ENCODE measurements at regions not wholly inside any gene's neighbourhood (a gene's known extent, or its start where the extent isn't known, plus 50 kb on each side); places are given as distances from the start of the nearest gene placed in this dataset.

DNA sequence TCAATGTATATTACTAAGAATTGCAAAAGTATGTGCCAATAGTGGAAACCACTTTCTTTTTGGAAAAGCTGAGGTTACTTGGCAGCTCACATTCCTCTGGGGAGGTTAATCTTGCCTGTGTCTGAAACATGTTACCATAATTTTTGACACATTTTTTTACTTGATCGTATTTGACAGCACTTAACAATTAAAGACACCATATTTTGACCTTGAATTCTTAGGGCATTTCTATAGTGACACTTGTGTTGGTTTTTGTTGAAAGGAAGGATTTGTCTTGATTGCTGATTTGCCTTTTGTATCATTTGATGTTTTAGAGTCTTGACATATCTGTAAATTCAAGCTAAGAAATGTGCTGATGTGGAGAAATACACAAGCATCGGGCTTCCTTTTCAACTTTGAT lies 2135.5 kb downstream of the PCDH7 start:
- Histone ChIP-seq H3K56ac (replicated peaks; ENCODE audit: insufficient read length, low read depth, low read length) (no peak overlapping the region), H2BK15ac (ENCODE audit: low read length) (no peak overlapping the region), H3K4ac (replicated peaks; ENCODE audit: insufficient read length, low read depth, low read length) (no peak overlapping the region), H3K27ac (ENCODE audit: low read depth, low read length) (no peak overlapping the region), H3K4me2 (ENCODE audit: insufficient read depth in 1 of 2, low read depth in 2 of 2, low read length in 2 of 2) (no peak overlapping the region), H4K5ac (ENCODE audit: insufficient read length, low read depth, low read length) (no peak overlapping the region), H2BK120ac (replicated peaks; ENCODE audit: low read depth, low read length) (no peak overlapping the region), H3K4me3 (ENCODE audit: extremely low read depth in 1 of 4, insufficient read depth in 2 of 4, low read depth in 3 of 4, low read length in 4 of 4) (no peak overlapping the region), H4K20me1 (replicated peaks in 1 of 2; ENCODE audit: control insufficient read depth in 1 of 2, insufficient read depth in 2 of 2, low read length in 2 of 2) (no peaks in the 10 kb centered on the region), H2BK12ac (ENCODE audit: low read depth, low read length) (no peak overlapping the region), H3K27me3 (replicated peaks in 1 of 4; ENCODE audit: control insufficient read depth in 3 of 4, extremely low read depth in 1 of 4, insufficient read depth in 3 of 4, low read length in 3 of 4) (no peaks in the 10 kb centered on the region), H3K23me2 (ENCODE audit: low read depth, low read length) (no peaks in the 10 kb centered on the region), H3K79me1 (ENCODE audit: low read depth, low read length) (no peaks in the 10 kb centered on the region), H3K36me3 (ENCODE audit: control insufficient read depth in 2 of 4, insufficient read depth in 4 of 4, low read length in 3 of 4) (no peaks in the 10 kb centered on the region), H3K4me1 (replicated peaks in 1 of 4; ENCODE audit: control insufficient read depth in 3 of 4, insufficient read depth in 4 of 4, low read length in 3 of 4) (no peaks in the 10 kb centered on the region), H2AFZ (ENCODE audit: low read length) (no peak overlapping the region; the same call in 1 of the 2 replicates), H3K14ac (ENCODE audit: insufficient read length) (no peak overlapping the region), H3K18ac (ENCODE audit: extremely low read depth, low read length) (no peak overlapping the region), H3K23ac (ENCODE audit: insufficient read length) (no peak overlapping the region), H2BK5ac (ENCODE audit: low read depth, low read length) (no peak overlapping the region), H3K9me3 (ENCODE audit: insufficient read depth in 2 of 2, low read depth in 1 of 2, low read length in 1 of 2) (no peaks in the 10 kb centered on the region; a peak in 1 of 4 replicates), H2AK5ac (ENCODE audit: low read depth, low read length) (no peak overlapping the region), H3K9ac (replicated peaks in 1 of 4; ENCODE audit: extremely low read depth in 1 of 4, low read depth in 3 of 4, low read length in 3 of 4) (no peak overlapping the region), H3K79me2 (ENCODE audit: control insufficient read depth in 1 of 2, insufficient read depth in 2 of 2, low read length in 2 of 2) (no peaks in the 10 kb centered on the region), H4K91ac (replicated peaks; ENCODE audit: insufficient read length, low read length) (no peak overlapping the region), H4K8ac (ENCODE audit: extremely low read depth, insufficient read depth, low read length) (no peak overlapping the region), H2BK20ac (ENCODE audit: low read length) (no peak overlapping the region)
- no peak for FAIRE-seq
- ChIA-PET CTCF (ENCODE audit: partially characterized antibody) (no interaction called here), POLR2A (ENCODE audit: partially characterized antibody) (no interaction called here)
- no peak for DNase-seq (ENCODE audit: low read depth in 1 of 2, low spot score in 2 of 2)
- WGBS, 2 experiments (ENCODE audit: extremely low coverage in 1 of 2, insufficient coverage in 1 of 2, insufficient read length in 1 of 2, insufficient replicate concordance in 2 of 2, low coverage in 1 of 2, low lambda C conversion rate in 2 of 2, missing lambda C conversion rate in 1 of 2), result 92% methylated on average over 2 of the region's 2 CpGs; no CpG with 5 or more reads in 1 of the 2 experiments
- TF ChIP-seq RXRA (IDR thresholded peaks at IDR 0.05; ENCODE audit: insufficient read depth, low read depth, low read length) (no peak), CTBP2 (IDR thresholded peaks at IDR 0.05; ENCODE audit: borderline replicate concordance, insufficient read depth, insufficient read length, low read length) (no peak), SP4 (IDR thresholded peaks at IDR 0.05; ENCODE audit: low read length) (no peak)
